HEK293T (cell line): ENCODE measurements at regions not wholly inside any gene's neighbourhood (a gene's known extent, or its start where the extent isn't known, plus 50 kb on each side); places are given as distances from the start of the nearest gene placed in this dataset.

ENCODE experiments used
- BHLHE40 ChIP-seq: fragments of 450-650 bp; IDR thresholded peaks from 2 replicates; pipeline ENCODE4 v1.6.1; 2016; ENCODE audit warnings: mild to moderate bottlenecking, moderate library complexity, borderline replicate concordance
- CTBP1 ChIP-seq: fragments of 450-650 bp; IDR thresholded peaks from 2 replicates; pipeline ENCODE4 v1.6.1; 2016; ENCODE audit warnings: borderline replicate concordance
- SP1 ChIP-seq: fragments of 450-650 bp; IDR thresholded peaks from 2 replicates; pipeline ENCODE4 v1.6.1; 2017
- SUZ12 ChIP-seq: fragments of 450-650 bp; IDR thresholded peaks from 2 replicates; pipeline ENCODE4 v1.6.1; 2016; ENCODE audit warnings: mild to moderate bottlenecking

GRCh38 chr9:26334706-26335105 is 557.9 kb downstream of the CAAP1 start:
- TF ChIP-seq SP1 (no peak), BHLHE40 (no peak), SUZ12 (no peak), CTBP1 (no peak)
